GM21360 (cell line): ENCODE measurements at regions not wholly inside any gene's neighbourhood (a gene's known extent, or its start where the extent isn't known, plus 50 kb on each side); places are given as distances from the start of the nearest gene placed in this dataset.

Experiments used
- ATAC-seq: cut with Tn5 transposase; IDR thresholded peaks from one replicate; pipeline ENCODE4 v1.9.1; 2021; ENCODE audit warnings: mild to moderate bottlenecking, moderate library complexity; ENCODE audit not compliant: unreplicated experiment

DNA sequence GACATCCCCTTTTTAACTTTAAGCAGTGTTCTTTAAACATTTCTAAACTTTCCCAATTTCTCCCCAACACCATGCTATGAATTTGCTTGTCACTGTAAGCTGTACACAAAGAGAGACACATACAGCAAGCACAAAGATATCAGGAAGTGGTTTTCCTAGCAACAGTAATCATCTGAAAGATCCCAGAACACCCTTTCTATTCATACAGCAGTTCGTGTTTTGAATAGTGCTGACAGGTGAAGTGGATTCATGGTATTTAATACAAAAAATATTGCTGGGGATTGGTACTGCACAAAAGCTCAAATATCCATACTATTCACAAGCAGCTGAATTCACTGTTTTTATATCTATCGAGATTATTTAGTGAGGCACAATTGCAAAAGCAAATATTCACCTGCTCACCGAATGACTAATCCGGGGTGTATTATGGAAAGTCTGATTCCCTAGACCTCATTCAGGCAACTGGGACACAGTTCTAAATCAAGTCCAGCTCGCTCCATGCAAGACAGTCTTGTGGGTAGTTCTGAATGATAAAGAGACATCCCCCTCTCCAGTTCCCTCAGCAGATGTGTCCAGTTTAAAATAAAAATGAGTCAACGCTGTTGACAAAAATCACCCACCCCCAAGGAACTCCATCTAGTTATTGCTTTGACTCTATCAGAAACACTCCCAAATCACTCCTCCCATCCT is 107.1 kb upstream of the TSHZ2 start:
- ATAC-seq = no peak

GRCh38 chr20:52859156-52859876 is 112.8 kb upstream of the TSHZ2 start:
- ATAC-seq = no peak

GRCh38 chr20:52852714-52853113 is 119.4 kb upstream of the TSHZ2 start:
- no peak for ATAC-seq

DNA sequence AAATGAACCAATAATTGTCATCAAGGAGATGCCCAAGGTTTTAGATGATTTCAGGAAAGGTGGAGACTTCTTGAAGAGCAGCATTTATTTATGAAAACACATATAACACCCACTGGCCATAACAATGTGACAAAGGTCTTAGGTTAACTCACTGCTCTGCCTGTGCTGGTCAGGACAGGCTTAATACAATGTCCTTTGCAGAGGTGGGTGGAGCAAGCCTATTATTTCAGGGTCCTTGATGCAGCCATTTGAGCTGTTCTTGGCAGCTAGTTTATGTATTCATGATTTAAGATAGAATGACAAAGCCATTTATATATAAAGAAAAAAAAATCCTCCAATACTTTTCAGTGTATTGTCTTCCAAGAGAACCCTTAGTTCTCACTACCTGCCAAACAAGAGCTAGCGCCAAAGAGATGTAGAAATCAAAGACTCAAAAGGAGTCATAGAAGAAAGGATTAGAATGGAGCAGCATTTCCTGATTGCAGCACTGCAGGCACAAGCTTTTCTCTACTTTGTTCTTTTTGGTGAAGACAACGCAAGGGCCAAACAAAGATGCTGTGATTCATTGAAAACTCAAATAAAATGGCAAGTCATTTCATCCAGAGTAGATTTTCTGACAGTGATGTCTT is 124.3 kb upstream of the TSHZ2 start:
- no peak for ATAC-seq

DNA sequence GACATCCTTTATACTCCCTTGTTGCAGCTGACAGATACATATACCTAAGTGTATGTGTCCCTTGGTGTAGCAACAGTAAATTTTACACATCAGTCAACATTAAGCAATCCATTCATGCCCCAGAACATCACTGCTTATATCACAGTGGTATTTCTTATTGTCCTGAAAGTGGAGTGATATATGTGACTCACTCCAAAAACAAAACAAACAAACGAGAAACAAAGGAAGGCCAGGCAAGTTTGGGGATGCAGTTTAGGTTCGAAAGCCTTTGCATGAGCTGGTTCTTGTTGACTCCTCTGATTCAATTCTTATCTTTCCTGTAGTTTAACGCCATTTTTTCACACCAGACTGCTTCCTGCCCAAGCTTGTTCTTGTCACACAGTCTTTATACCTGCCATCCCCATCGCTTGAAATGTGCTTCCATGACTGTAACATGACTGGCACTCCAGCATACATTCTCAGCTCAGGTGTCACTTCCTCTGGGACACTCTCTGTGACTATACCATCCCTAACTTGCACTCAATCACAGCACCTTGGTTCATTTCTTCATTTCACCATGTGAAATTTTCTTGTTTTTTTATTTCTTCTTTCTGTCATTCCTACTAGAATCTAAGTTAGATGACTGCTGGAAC is 125.0 kb upstream of the TSHZ2 start:
- no peak for ATAC-seq

DNA sequence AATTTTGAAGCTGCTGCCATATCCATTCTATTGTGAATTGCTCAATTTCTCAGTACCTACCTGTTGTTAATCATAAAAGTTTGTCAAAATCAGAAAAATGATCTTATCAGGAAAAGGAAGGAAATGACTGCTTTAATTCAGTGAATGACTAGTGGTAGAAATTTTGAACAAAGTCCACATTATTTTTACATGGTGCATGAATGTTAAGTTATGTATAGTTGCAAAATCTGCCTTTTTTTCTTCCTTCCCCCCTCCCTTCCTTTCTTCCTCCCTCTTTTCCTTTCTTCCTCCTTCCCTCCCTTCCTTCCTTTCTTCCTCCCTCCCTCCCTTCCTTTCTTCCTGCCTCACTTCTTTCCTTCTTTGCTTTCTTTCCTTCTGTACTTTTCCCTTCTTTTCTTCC is 127.1 kb upstream of the TSHZ2 start:
- no peak for ATAC-seq

DNA sequence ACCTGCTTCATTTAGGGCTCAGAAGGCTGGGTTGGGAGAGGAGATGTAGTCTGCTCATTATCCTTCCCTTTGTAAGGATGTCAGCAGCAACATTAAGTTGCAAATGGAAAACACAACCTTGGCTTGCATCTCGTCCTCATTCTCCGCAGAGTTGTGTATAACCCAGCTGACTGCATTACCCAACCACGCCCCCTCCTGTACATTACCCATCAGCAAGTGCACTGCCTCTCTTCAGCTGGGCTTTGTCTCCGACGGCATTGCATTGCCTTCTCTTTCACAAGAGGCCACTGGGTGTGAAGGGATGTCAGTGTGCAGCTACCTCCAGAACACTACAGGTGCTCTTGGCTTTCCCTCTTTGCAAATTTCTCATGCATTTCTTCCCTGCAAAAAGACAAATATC is 128.7 kb upstream of the TSHZ2 start:
- no peak for ATAC-seq

DNA sequence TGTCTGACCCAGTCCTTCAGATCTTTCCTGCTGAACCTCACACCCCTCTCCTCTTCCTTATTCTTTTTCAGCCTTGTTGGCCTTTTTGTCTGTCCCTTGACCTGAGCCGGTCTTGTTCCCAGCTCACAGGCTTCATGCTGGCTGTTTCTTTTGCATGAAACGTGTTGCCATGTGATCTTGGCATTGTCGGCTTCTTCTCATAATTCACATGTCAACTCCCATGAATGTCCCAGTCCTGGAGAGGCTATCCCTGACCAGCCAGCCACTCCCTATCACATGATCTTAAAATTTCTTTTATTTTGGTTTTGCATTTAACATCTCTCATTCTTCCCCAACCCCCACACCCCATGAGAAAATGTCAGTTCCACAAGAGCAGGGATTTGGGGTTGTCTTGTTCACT is 131.2 kb upstream of the TSHZ2 start:
- ATAC-seq = no peak

GRCh38 chr20:52840041-52840440 is 132.1 kb upstream of the TSHZ2 start:
- ATAC-seq = no peak

DNA sequence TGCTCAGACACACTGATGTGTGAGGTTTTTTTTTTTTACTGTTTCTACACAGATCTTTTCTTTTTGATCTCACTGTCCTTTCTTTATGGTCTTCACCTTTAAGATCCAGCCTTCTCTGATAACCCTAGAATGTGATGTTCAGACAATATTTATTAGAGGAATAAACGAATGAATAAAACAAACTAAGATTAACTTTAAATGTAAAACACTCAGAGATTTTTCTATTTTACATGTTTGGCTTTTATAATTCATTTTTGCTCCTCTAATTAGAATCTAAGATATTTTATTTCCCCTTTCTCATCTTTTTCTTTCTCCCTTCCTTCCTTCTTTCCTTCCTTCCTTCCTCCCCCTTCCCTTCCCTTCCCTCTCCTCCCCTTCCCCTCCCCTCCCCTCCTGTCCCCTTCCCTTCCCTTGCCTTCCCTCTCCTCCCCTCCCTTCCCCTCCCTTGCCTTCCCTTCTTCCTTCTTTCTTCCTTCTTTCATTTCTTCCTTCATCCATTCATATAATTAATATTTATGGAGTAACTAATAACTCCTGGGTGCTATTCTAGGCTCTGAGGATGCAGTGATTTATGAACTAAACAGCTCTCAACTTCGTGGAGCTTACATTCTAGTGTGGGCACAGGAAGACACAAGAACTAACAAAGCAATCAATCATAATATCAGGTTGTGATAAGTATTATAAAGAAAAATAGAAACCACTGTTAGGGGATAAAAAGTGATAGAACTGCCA is 133.5 kb upstream of the TSHZ2 start:
- ATAC-seq = no peak

DNA sequence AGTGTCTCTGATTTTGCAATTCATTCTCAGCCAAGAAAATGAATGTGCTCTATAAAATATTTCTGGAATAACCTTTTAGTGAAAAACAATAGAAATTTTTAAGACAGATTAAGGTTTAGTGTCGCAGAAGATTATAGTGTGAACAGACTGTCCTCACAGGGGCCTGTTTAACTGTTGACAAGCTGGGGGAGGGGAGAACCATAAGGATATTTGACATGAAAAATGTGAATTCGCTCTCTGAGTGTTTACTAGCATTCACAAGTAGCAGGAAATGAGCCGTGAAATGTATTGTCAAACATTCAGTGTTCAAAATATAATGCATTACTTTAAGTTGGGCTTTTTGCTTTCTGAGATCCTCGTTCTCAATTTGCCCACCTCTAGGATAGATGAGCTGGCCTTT is 134.8 kb upstream of the TSHZ2 start:
- no peak for ATAC-seq

- ATAC-seq = no peak
These were observed 138.3 kb upstream of the TSHZ2 start for GRCh38 chr20:52833901-52834300.

GRCh38 chr20:52832151-52832774 is 139.9 kb upstream of the TSHZ2 start:
- no peak for ATAC-seq

- ATAC-seq = no peak
These were observed 141.6 kb upstream of the TSHZ2 start for GRCh38 chr20:52830598-52830997.

GRCh38 chr20:52829111-52829510 is 143.0 kb upstream of the TSHZ2 start:
- no peak for ATAC-seq

- no peak for ATAC-seq
These were observed 144.0 kb upstream of the TSHZ2 start for GRCh38 chr20:52828199-52828598.

GRCh38 chr20:52826722-52827121 is 145.4 kb upstream of the TSHZ2 start:
- ATAC-seq = no peak

GRCh38 chr20:52826321-52826720 is 145.8 kb upstream of the TSHZ2 start:
- no peak for ATAC-seq

DNA sequence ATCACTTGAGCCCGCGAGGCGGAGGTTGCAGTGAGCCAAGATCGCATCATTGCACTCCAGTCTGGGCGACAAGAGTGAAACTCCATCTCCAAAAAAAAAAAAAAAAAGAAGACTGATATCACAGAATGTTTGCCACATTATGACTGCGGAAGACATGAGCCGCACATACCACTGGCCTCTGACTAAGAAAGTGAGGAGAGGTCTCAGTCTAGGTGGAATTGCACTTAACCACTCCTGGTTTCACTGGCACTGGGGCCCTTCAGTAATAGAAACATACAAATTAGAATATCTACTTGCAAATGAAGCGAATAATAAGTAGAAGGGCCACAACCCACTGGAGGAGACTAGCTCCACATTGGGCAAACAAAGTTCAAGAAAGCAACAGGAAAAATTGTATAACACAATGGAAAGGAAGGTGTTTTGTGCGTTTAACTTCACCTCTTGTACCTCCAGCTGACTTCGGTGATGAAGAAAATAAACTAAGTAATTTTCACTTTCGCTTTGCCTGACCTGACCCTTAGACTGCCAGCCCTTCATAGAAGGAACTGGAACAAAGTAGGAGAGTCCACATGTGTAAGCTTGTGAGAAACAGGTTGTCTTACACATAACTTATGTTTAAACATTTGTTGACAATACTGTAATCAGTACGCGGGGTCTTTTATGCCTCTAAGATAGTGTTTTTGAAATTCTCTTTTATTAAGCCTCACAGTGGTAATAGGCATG is 147.5 kb upstream of the TSHZ2 start:
- no peak for ATAC-seq

- ATAC-seq = no peak
These were observed 148.9 kb upstream of the TSHZ2 start for GRCh38 chr20:52823303-52823702.
